Parathyroid adenoma (tissue), 2 donors: ENCODE measurements at regions not wholly inside any gene's neighbourhood (a gene's known extent, or its start where the extent isn't known, plus 50 kb on each side); places are given as distances from the start of the nearest gene placed in this dataset.

Experiments used
- H2AFZ ChIP-seq: fragments of 300-600 bp; sonication (generic); one replicate; pipeline ENCODE4 v1.7.0; 2017; ENCODE audit warnings: antibody characterized with exemption, mild to moderate bottlenecking
- H3K27ac ChIP-seq: fragments of 300-600 bp; sonication (generic); one replicate; pipeline ENCODE4 v1.7.0; 2017
- H3K27me3 ChIP-seq: fragments of 300-600 bp; sonication (generic); one replicate; pipeline ENCODE4 v1.7.0; 2017; ENCODE audit warnings: low read length; ENCODE audit not compliant: control insufficient read depth, insufficient read depth
- H3K36me3 ChIP-seq: fragments of 300-600 bp; sonication (generic); one replicate; pipeline ENCODE4 v1.7.0; 2017; ENCODE audit warnings: low read length; ENCODE audit not compliant: control insufficient read depth, insufficient read depth
- H3K4me1 ChIP-seq: fragments of 300-600 bp; sonication (generic); one replicate; pipeline ENCODE4 v1.7.0; 2017; ENCODE audit warnings: control low read depth
- H3K4me2 ChIP-seq: fragments of 300-600 bp; sonication (generic); one replicate; pipeline ENCODE4 v1.7.0; 2017; ENCODE audit warnings: low read length
- H3K4me3 ChIP-seq: fragments of 300-600 bp; sonication (generic); one replicate; pipeline ENCODE4 v1.7.0; 2017; ENCODE audit warnings: low read depth, low read length
- H3K79me2 ChIP-seq: fragments of 300-600 bp; sonication (generic); one replicate; pipeline ENCODE4 v1.7.0; 2017; ENCODE audit warnings: control low read depth
- H3K9ac ChIP-seq: fragments of 300-600 bp; sonication (generic); one replicate; pipeline ENCODE4 v1.7.0; 2017; ENCODE audit warnings: mild to moderate bottlenecking
- H3K9me3 ChIP-seq: fragments of 300-600 bp; sonication (generic); one replicate; pipeline ENCODE4 v1.7.0; 2017; ENCODE audit warnings: low read length; ENCODE audit not compliant: control insufficient read depth
- TF ChIP-seq, protein P1 (sequence below): fragments of 300-600 bp; sonication (generic); IDR thresholded peaks from one replicate; pipeline ENCODE4 v1.7.0; 2017; ENCODE audit warnings: antibody characterized with exemption, mild to moderate bottlenecking
- donor health status: primary hyperparathyroidism.

DNA sequence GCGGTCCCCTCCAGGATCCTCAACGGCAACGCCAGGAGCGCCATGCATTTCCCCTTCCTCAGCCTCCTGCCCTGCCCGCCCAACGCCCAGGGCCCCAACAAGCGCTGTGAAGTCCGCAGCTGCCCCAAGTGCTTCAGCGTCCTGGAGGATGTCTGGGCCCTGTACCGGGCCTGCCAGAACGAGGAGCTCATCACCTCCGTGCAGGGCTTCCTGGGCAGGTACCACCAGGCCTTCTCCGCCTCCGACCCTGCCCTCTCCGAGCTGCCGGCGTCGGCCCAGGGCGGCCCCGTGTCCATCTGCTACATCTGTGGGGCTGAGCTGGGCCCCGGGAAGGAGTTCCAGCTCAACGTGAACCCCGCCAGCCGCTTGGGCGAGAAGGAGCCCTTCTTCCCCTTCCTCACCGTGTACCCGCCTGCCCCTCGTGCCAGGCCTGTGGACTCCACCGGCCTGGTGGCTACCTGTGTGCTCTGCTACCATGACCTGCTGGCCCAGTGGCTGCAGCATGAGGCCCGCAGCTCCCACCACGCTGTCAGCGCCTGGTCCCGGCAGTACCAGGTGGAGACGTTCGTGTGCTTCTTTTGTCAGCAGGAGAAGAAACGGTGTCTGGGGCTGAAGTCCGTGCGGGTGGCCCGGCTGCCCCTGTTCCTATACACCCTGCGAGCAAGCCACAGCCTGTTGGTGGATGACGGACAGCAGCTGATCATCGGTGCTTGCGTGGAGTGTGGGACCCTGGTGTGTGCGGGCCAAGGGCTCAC, 58.9 kb upstream of the CIBAR2 start:
- TF ChIP-seq, protein P1, sequence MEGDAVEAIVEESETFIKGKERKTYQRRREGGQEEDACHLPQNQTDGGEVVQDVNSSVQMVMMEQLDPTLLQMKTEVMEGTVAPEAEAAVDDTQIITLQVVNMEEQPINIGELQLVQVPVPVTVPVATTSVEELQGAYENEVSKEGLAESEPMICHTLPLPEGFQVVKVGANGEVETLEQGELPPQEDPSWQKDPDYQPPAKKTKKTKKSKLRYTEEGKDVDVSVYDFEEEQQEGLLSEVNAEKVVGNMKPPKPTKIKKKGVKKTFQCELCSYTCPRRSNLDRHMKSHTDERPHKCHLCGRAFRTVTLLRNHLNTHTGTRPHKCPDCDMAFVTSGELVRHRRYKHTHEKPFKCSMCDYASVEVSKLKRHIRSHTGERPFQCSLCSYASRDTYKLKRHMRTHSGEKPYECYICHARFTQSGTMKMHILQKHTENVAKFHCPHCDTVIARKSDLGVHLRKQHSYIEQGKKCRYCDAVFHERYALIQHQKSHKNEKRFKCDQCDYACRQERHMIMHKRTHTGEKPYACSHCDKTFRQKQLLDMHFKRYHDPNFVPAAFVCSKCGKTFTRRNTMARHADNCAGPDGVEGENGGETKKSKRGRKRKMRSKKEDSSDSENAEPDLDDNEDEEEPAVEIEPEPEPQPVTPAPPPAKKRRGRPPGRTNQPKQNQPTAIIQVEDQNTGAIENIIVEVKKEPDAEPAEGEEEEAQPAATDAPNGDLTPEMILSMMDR: no peak
- H3K4me3 ChIP-seq: peak overlapping the region; percentile 32
- peaks cover 35% of the 10 kb centered on the region for H3K79me2 ChIP-seq
- peak overlapping the region; percentile 69 for H3K4me2 ChIP-seq
- no peak overlapping the region for H3K27ac ChIP-seq
- peaks cover 33% of the 10 kb centered on the region for H3K4me1 ChIP-seq
- no peaks in the 10 kb centered on the region for H3K36me3 ChIP-seq
- H3K9ac ChIP-seq: no peak overlapping the region
- no peak overlapping the region for H2AFZ ChIP-seq
- H3K9me3 ChIP-seq: no peaks in the 10 kb centered on the region
- no peaks in the 10 kb centered on the region for H3K27me3 ChIP-seq

DNA sequence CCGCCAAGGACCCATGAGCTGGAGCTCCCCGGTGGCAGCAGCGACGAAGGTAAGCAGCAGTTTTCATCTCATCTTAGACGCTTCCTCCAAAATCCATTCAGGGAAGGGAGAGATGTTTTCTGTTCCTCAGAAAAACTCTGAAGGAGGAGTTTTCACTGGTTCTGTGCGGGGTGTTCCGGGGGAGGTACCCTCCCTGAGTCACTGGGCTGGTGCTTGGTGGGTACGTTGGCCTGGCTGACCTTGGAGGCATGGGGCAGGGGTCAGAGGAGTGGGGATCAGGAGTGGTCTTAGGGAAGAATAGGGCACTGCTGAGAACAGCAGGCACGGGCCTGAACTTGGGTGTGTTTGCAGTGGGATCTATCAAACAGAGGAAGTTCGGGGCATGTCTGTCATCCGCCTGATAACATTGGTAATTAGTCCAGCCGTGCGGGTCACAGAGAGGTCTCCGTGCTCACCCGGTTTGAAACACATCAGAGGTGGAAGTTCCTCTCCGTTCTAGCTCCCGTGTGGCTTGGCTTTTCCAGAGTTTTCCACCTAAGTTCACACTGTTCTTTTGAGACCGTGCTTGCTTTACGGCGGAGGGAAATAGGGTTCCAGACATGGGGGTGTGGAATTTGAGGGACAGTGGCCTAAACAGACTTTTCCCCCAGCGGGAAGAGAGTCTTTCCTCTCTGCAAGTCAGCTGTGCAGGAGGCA, 59.6 kb upstream of the CIBAR2 start:
- peaks cover 33% of the 10 kb centered on the region for H3K4me1 ChIP-seq
- no peak overlapping the region for H2AFZ ChIP-seq
- H3K9me3 ChIP-seq: no peaks in the 10 kb centered on the region
- H3K27me3 ChIP-seq: no peaks in the 10 kb centered on the region
- H3K4me3 ChIP-seq: peak overlapping the region; percentile 32
- H3K9ac ChIP-seq: no peak overlapping the region
- TF ChIP-seq, protein P1: no peak
- H3K36me3 ChIP-seq: no peaks in the 10 kb centered on the region
- peaks cover 41% of the 10 kb centered on the region for H3K79me2 ChIP-seq
- peak overlapping the region; percentile 9 for H3K27ac ChIP-seq
- peak overlapping the region; percentile 69 for H3K4me2 ChIP-seq

DNA sequence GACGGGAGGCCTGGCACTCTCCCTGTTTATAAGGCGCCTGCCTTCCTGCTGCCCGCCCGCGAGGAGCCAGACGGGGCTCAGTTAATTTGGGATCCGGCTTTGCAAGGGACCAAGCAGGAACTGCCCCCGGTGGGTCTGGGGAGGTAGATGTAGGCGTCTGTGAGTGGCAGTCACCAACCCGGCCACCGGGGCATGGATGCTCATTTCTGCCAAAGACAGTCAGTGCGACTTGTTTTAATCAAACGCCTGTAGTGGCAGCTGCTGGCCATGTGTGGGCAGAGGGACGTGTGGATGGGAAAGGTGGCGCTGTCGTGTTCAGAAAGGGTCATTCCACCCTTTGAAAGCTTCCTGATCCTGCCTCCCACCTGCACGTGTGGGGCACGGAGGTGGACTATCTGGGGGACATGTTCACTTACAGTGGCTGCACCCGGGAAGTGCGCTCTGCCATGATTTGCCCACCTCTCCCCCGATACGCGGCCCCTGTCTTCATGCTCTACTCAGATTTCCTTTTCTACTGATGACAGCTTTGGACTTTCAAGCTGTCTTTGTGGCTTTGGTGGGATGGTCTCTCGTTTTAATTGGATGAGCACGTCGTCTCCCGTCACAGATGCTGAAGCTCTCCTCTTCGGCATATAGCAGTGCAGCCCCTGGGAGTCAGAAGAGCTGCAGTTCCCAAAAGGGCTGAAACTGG, 60.3 kb upstream of the CIBAR2 start:
- TF ChIP-seq, protein P1: peak; percentile 51
- Histone ChIP-seq H3K4me1 (peaks cover 33% of the 10 kb centered on the region), H3K27ac (peak overlapping the region; percentile 9), H3K9me3 (no peaks in the 10 kb centered on the region), H3K4me3 (peak overlapping the region; percentile 32), H3K9ac (no peak overlapping the region), H2AFZ (no peak overlapping the region), H3K27me3 (no peaks in the 10 kb centered on the region), H3K4me2 (peak overlapping the region; percentile 69), H3K36me3 (no peaks in the 10 kb centered on the region), H3K79me2 (peaks cover 48% of the 10 kb centered on the region)

DNA sequence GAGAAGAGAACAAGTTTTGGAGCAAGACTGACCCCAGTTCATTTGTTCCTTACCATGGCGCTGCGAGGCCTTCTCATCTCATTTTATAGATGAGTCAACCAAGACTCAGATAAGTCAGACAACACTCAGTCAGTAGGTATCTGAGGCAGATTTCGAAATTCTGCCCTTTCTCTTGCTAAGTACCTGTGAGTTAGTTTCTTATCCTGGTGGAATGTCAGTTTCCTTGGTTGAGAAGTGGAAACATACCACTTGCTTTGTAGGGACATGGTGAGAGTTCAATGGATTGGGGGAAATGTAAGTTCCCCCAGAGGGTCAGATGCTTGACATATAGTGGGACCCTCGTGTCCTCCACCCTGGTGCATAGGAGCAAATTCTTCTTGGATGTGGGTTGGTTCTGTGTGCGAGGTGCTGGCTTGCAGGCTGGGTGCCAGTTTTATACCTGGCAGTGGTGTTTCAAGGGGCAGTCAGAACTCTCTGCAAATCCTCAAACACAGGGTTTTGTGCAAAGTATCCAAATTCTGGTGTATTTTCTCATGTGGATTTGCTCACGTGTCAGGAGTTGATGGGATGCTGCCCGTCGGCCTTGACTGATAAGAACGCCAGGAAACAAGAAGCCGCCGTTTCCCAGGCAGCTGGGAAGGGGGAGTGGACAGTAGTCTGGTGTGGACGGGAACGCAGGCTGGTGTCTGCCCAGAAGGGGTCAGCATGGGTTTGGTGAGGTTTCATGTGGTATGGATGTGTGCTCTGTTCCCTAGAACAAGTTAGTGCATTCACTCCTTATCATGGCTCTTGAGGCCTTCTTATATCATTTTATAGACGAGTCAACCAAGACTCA, 61.1 kb upstream of the CIBAR2 start:
- peaks cover 54% of the 10 kb centered on the region for H3K79me2 ChIP-seq
- no peak overlapping the region for H2AFZ ChIP-seq
- TF ChIP-seq, protein P1: no peak
- H3K9ac ChIP-seq: no peak overlapping the region
- peak overlapping the region; percentile 16 for H3K27ac ChIP-seq
- H3K36me3 ChIP-seq: no peaks in the 10 kb centered on the region
- H3K27me3 ChIP-seq: no peaks in the 10 kb centered on the region
- H3K4me1 ChIP-seq: peaks cover 29% of the 10 kb centered on the region
- H3K4me2 ChIP-seq: no peak overlapping the region
- no peaks in the 10 kb centered on the region for H3K9me3 ChIP-seq
- H3K4me3 ChIP-seq: no peak overlapping the region
